ENCODE measurements at regions not wholly inside any gene's neighbourhood (a gene's known extent, or its start where the extent isn't known, plus 50 kb on each side); places are given as distances from the start of the nearest gene placed in this dataset.

DNA sequence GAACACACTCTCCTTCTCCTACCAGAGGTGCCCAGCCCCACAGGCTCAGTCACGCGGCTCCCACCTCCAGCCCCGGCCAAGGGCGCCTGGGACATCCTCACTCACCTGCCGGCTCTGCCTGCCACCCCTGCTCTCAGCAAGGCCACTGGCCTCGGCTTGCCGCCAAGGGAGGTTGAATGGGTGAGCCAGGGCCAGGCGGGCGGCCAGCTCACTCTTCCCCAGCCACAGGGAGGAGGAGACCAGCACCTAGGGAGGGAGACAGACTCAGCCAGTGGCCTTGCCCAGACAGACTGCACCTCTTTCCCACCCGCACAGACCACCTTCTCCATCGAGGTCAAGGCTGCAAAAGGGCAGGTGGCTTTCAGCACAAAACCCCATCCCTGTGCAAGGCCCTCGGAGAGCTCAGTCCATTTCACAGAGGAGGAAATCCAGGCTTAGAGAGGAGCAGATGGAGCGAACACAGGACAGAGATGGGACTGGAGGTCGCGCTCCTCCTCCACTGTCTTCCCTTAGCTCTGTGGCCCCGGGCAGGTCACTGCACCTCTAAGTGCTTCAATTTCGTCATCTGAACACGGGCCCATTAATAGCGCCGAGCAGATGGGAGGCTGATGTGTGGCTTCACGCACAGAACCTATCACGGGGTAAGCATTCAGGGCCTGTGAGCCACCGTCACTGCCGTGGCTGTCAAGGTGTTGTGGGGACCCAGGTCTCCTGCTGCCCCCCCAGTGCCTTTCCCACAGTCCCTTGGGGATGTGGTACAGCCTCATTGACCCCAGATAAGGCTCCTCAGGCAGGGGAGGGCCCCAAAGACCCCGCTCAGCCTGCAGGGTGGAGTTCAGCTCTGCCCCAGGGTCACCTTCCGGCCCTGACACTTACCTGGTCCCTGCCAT lies 56.1 kb downstream of the RMI2 start:
- DNase-seq = peak; percentile 7

DNA sequence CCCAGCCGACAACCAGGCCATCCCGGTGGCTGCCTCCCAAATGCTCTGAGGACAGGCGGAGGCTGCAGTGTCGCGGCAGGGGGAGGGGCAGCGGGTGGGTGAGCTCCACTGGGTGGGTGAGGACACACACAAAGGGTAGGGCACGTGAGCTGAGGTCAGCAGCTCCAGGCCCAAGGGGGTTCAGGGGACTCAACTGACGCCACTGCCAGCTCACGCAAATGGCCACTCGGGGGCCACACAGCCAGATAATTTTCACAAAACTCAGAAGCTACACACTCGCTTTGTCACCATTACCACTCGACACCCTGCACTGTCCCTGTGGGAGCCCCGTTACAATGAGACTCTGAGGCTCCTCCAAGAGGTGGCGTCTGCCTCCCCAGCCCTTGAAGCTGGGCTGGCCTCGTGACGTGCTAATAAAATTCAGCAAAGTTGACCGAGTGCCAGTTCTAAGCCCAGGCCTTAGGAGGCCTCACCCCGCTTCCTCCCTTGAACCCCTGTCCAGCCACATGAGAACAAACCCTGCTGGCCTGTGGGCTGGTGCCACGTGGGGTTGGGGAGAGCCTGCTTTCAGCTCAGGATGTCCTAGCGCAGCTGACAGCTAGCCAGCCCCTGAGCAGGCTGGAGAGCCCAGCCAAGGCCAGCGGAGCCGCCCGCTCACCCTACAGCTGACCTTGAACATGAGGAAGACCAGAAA lies 56.9 kb downstream of the RMI2 start:
- DNase-seq = peak; percentile 15

DNA sequence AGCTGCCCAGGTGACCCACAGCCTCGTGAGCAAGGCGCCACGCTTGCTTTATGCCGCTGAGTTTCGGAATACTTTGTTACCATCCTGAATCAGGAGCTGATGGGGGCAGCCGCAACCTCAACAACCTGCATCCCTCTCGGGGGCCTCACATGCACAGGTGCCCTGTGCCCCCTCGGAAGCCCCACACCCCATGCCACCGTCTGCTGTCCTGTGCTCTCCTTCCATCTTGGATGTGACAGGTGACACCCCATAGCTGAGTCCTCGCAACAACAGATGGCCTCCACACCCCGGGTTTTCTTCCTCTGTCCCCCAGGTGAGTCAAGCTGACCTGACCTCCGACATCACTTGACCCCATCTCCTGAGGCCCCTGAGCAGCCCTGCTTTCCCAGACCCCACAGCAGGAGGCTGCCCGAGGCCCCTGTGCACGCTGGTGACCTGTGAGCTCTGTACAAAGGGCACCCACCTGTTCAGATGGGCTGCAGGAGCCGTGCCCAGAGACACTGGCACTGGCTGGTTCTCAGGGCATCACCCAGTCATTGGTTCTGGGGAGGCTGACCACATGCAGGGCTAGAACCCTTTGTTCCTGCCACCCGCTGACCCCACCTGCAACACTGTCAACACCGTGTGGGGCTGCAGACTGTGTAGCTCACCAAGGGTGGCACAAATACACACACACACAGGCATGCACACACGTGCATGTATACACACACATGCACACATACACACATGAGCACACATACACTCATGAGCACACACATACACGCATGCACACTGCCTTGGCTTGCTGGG lies 57.7 kb downstream of the RMI2 start:
- no peak for DNase-seq

DNA sequence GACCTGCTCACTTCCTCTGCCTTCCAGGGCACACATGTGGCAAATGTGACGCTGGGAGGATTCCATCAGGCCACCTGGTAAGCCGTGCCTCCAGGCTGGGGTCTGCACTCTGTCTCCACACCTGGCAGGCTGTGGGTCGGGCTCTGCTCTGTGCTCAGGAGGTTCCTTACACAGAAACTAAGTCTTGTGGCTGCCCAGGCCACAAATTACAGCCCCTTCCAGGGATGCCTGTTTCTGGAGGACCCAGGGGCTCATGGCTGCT lies 58.2 kb downstream of the RMI2 start:
- no peak for DNase-seq

DNA sequence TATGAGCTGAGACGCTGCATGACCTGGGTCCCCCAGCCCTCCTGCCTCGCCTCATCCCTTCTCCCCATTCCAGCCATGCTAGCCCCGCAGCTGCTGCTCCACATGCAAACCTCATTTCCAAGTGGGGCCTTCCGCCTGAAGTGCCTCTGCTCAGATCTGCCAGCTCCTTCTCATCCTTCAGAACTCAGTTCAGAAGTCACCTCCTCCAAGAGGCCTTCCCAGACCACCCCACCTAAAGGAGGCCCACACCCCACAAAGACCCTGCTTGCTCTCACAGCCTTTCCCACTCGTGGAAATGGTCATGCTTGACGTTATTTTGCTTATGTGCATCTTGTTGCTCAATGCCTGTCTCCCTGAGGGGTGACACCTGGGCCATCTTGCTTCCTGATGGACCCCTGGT lies 58.7 kb downstream of the RMI2 start:
- no peak for DNase-seq

DNA sequence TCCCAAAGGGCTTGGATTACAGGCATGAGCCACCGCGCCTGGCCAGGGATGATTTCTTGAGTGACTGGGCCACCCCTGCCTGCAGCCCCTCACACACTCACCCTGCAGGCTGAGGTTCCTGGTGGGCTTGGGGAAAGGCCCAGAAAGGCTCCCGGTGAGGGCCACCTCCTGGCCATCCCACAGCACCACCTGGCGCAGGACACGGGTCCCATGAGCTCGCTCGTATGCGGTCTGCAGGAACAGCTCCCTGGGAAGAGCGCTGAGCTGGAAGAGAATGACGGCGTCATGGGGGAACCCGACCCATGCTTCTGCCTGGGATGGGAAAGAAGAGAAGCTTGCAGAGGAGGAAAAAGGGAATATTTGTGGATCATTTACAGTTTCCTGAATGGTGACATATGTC lies 59.3 kb downstream of the RMI2 start:
- DNase-seq = no peak

DNA sequence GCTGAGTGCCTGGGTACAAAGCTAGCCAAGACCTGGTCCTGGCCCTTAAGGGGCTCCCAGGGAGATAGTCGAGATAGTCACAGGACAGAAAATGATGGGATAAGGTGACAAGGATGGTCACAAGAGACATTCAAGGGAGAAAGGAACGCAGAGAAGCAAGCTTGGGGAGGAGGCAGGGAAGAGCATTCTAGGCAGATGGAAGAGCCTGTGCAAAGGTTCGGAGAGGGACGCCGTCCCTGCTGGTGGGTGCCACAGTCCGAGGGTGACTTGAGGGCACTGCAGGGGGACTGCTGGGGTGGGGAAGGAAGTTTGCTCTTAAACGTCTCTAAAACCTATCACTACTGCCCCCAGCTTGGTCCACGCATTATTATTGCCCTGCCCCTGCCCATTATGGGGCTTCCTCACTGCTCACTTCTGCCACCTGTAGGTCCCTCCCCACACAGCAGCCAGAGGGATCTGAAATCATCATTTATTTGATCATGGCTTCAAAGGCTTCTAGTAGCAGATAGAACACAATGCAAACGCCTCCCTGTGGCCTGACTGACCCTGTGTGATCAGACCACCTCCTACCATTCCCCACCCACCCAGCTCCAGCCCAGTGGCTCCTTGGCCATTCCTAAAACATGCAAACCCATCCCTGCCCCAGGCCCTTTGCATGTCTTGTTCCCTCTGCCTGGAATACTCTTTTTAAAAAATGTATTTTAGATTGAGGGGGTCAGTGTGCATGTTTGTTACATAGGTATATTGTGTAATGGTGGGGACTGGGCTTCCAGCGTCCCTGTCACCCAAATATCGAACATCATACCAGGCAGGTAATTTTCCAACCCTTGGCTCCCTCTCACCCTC lies 60.3 kb downstream of the RMI2 start:
- no peak for DNase-seq

DNA sequence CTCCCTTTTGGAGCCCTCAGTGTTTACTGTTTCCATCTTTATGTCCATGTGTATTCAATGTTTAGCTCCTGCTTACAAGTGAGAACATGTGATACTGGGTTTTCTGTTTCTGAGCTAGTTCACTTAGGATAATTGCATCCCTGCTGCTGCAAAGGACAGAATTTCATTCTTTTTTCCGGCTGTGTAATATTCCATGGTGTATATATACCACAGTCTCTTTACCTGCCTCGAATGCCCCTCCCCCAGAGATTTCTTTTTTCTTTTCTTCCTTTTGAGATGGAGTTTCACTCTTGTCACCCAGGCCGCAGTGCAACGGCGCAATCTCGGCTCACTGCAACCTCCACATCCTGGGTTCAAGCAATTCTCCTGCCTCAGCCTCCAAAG lies 60.9 kb downstream of the RMI2 start:
- no peak for DNase-seq

DNA sequence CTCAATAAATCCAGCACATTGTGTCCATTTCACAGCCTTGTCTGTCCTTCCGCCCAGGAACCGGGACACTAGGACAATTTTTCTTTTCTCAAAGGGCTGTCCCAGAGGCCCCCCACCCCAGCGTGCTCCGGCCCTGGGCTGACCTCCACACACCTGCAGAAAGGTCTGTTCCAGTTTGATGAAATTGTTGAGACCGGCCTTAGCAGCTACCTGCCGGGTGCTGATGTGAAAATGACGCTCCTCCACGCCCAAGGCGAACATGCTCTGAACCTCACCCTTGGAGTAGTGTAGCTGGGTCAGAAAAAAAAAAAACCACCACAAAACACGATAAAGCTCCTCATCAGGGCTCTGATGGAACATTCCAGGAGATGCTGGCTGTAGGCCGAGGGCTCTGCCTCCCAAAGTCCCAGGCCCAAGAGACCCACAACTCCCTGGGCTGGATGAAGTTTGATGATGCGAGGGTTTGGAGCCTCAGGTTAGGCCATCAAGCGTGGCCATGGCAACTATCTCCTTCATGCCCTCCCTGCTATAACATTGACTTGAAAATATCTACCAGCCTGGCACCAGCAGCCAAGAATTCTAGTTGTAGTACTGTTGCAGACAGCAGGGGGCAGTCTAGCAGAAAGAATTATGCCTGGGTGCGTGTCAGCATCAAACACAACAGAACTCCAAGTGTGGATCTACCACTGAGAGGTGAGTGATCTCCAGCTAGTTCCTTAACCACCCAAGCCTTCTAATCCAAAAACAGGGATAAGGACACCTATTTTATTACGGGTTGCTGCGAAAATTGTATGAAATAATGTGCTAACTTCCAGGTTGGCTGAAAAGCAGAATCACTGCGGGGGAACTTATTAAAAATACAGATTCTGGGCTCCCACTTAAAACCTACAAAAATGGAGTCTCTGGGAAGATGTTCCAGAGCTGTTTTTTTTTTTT lies 62.1 kb downstream of the RMI2 start:
- DNase-seq = peak; percentile 11

DNA sequence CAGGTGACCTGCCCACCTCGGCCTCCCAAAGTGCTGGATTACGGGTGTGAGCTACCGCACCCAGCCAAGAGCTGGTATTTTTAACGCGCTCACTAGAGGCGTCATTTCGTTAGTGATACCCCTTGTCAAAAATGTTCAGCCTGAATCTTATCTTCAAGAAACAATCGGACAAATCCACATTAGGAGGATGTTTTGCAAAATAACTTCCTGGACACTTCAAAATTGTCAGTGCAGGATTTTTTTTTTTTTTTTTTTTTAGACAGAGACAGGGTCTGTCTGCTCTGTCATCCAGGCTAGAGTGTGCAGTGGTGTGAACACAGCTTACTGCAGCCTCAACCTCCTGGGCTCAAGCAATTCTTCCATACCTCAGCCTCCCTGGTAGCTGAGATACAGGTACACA lies 63.0 kb downstream of the RMI2 start:
- DNase-seq = no peak

DNA sequence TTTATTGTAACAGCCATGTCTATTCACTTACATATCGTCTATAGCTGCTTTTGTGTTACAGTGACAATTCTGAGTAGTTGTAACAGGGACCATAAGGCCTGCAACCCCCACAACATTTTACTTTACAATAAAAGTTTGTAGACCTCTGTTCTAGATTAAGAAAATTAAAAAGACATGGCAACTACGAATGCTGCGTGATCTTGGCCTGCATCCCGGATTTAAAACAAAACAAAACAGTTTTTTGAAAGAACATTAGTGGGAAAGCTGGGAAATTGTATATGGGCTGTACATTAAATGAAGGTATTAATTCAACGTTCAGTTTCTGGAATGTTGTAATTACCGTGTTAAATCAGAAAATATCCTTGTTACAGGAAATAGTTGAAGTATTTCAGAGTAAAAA lies 64.1 kb downstream of the RMI2 start:
- DNase-seq = no peak

DNA sequence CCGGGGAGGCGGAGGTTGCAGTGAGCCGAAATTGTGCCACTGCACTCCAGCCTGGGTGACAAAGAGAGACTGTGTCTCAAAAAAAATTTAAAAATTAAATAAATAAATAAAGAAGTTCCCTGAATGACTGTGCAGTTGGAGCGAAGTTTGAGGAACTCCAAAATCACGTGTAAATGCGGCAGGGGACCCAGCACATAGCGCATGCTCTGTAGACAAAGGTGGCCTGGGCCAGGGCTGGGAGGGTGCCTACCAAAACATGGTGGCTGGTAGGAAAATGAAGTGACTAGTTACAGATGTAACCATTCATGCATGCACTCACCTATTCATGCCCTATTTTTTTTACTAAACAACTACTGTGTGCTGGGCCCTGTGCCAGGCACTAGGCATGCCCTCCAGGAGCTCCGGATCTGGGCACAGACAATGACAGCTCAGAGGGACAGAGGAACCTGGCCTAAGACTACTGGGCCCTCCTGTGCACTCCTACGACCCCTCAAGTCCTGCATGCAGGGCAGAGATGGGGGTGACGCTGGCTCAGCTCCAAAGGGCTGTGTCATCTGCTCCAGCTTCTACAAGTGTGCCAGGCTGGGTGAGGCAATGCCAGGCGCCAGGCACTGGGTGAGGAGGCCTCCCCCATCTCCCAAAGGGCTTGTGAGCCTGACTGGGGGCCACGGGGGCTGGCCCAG lies 65.3 kb downstream of the RMI2 start:
- no peak for DNase-seq

DNA sequence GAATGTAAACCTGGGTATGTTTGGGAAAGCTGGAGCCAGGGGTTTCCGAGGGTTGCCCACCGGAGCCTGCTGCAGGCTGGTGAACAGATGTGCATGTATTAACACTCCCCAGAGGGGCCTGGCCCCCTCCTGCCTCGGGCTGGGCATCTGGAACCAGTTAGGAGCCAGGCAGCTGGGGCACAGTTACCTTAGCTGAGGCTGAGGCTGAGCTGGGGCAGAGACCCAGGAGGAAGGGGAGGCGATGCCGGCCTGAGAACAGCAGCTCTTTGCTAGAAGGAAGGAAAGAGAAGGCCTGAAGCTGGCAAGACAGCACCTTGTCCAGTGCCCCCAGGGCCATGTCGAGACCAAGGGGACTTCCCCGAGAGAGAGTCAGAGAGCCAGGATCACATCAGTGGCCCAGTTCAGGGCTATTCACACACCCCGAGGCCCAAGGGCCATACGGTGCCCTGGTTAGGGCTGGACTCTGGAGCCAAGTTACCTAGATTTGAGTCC lies 65.8 kb downstream of the RMI2 start:
- no peak for DNase-seq

DNA sequence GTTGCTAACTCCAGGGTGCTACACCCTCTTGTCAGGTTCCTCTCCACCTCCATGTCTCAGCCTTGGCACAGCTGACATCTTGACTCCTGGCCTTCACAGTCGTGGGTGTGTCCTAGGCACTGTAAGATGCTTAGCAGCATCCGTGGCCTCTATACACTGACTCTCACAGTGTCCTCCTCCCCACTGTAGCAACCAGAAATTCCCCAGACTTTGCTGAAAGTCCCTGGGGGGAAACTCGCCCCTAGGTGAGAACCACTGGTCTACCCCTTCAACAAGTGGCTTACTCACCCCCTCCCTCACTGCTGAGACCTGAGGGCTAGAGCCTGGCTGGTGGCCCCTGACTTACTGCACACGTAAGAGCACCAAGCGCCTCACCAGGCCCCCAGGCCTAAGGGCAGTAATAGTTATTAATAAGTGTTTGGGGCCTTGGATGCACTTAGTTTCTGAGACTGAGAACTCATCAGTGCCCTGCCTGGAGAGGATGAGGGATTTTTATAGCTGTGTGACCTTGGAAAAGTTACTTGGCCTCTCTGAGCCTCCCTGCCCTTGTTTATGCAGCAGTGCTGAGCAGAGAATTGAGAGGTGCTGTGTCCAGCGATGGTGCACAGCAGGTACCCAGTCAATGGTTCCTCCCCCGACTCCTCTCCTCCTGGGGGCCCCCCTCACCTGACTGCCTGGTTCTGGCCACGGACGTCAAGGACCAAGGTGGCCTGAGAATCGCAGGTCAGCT lies 67.1 kb downstream of the RMI2 start:
- no peak for DNase-seq

DNA sequence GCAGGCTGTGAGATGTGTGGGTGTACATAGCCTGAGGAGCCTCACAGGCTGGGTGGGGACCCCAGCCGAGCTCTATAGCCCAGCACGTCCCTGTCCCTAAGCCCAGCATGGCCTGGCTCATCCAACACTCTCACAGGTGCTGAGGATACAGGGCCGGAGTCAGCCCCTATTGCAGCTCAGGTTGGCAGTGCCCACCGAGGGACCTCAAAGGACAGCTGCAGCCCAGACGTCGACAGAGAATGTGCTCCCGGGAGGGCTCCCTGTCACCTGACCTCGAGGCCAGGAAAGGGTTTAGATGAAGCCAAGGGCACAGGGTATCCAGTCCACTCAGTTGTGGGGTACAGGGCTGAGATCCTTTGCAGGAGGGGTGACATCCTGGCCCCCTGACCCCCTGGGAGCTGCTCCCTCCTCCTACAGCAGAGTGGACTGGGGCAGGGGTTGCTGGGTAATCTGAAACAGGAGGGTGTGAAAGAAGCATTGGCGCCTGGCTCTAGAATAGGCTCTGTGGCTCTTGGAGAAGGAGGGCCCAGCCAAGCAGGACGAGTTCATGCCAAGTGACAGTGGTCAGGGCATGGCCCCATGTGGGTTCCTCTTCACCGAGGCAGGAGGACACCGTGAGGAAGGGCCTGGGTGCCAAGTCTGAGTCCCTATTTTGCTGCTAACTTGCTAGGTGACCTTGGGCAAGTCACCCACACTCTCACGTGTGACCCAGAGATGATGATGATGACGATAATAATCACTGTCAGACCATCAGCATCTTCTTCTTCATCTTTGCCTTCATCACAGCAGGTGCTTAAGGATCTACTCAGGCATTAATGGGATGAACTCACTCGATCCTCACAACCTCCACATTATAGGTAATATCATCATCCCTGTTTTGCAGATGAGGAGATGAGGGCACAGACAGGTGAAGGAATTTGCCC lies 68.0 kb downstream of the RMI2 start:
- DNase-seq = no peak

DNA sequence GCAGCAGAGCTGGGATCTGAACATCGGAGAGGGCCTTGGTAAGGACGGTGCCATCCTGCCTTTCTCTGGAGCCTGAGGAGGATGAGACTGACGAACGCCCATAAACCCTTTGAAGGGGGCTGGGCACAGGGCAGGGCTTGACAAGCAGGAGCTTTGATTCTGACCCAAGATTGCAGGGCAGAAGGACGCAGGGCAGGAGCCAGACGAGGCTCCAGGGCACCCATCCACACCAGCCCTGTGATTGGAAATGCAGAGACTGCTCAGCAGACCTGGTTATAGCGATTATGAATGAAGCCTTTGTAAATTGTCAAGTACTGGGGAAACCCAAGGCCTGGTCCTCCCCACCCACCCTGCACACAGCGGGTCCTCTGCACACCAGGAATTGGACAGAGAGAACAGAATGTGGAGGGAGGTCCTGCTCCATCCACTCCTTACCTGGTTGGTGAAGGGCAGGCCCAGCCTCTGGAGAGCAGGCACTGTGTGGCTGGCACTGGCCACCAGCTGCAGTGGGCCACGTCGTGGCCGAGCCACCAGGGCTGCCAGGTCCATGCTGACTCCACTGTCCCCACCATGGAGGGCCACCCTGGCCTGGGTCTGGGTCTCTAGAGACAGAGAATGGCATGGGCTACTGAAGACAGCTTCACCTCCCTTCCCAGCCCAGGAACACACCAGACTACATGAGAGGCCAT lies 68.8 kb downstream of the RMI2 start:
- DNase-seq = no peak

DNA sequence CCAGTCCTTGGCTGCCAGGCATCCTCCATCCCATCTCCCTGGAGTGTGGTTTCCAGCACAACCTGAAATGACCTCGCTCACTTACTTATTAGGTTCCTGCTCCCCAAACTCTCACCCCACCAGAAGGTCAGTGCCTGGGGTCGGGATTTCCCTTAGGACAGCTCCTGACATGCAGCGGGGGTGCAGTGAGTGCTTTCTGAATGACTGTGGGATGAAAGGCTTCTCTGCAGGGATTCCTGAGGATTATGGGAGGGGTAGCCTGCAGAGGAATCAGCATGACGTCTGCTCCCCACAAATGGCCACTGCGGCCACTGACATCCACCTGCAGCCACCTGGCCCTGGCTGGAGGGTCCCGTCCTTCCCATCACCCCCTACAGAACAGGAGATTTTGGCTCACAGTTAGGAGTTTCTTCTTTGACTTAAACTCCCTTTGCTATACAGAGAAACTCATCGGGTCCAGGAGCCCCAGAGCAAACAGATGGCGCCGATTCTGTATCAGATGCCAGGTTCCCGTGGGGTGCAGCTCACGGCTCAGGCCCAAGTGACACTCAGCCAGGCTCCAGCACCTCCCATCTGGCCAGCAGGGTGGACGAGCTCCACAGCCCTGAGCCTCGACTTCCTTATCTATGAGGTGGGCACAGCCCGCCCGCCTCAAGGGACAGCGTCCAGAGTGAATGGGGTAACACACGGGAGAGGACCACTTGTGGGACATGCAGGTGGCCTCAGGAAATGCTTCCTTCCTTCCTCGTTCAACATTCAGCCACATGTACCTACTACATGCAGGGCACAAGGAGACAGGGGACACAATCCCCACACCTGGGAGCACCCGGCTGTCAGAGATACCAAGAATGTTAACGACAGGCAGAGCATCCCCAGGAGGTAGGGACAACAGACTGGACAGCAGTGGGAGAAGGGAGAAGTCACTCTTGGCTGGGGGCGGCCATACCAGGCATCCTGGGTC lies 69.8 kb downstream of the RMI2 start:
- DNase-seq = no peak

All from midbrain (tissue), 1 donor.